ENCODE measurements at regions not wholly inside any gene's neighbourhood (a gene's known extent, or its start where the extent isn't known, plus 50 kb on each side); places are given as distances from the start of the nearest gene placed in this dataset.

GRCh38 chr5:57650360-57651069 lies 167.9 kb upstream of the ACTBL2 start (continued):
- TF ChIP-seq MAFK (IDR thresholded peaks at IDR 0.05; ENCODE audit: low read depth, low read length) (peak; percentile 64; the same call in 1 of the 2 replicates), TEAD4 (IDR thresholded peaks at IDR 0.05; ENCODE audit: low read depth, low read length) (0 out of 2 replicates have a peak, but pooled peaks have one; percentile 64), EGR1 (IDR thresholded peaks at IDR 0.05; ENCODE audit: borderline replicate concordance, low read depth, low read length) (no peak), KDM4A (IDR thresholded peaks at IDR 0.05; ENCODE audit: low read depth, low read length, severe bottlenecking) (no peak), BACH1 (IDR thresholded peaks at IDR 0.05; ENCODE audit: low read length) (no peak), JUND (IDR thresholded peaks at IDR 0.05; ENCODE audit: low read length) (peak; percentile 54; the same call in 1 of the 2 replicates), RBBP5 (IDR thresholded peaks at IDR 0.05; ENCODE audit: borderline replicate concordance, low read depth, low read length) (no peak), CBX5 (IDR thresholded peaks at IDR 0.05; ENCODE audit: low read depth, low read length) (no peak), EZH2 (IDR thresholded peaks at IDR 0.05; ENCODE audit: low read depth, low read length, severe bottlenecking) (no peak), SIX5 (IDR thresholded peaks at IDR 0.05; ENCODE audit: low read depth, low read length) (no peak), CHD7 (IDR thresholded peaks at IDR 0.05; ENCODE audit: insufficient replicate concordance, low read length) (no peak)

Data from H1 (cell line).